Urothelium cell line (cell line): ENCODE measurements at regions not wholly inside any gene's neighbourhood (a gene's known extent, or its start where the extent isn't known, plus 50 kb on each side); places are given as distances from the start of the nearest gene placed in this dataset.
A peak's percentile ranks its signal among the peaks of the same experiment; 100 is the strongest.
"Not testable (repeated sequence)": the region's sequence is repeated elsewhere in the genome, so short reads cannot be mapped to it uniquely, and the experiment has no call there.

Experiments used
- DNase-seq: peaks from one replicate; pipeline ENCODE4 v3.0.0; 2011; ENCODE audit warnings: low spot score, mixed read lengths
- FAIRE-seq: peaks from 2 replicates; lab custom pipeline; 2011; peaks lifted over from hg19 to GRCh38; lab: Jason Lieb, UNC

DNA sequence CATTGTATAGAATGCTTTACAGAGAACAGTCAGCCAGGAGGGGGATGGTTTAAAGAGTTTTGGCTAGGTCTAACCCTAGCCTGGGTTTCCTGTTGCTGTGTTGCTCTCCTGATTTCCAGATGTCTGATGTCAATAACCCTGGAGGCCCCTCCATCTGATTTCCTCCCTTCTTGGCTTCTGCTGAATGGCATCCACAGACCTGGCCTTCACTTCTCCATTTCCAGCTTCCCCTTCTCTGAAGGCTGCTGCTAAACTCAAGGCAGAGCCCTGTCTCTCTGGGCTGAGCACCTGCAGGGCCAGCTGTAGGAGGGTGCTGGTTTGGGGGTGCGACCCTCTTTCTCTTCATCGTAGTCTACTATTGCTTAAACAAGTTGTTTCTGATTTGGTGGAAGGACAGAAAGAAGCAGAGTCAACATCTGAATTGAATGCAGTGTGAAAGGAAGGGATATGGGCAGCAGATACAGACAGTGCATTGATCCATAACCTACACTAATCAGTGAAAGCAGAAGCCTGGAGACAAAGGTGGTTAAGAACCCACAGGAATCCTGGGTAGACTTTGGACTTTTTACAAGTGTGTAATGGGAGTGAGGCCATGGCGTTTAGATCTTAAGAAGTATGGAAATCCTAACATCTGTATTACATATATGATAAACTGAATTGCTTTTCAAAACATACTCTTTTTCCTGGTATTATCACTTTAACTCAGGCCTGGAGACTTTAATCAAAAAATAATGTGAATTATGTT, 153.6 kb downstream of the HRH4 start:
- DNase-seq: no peak
- FAIRE-seq: no peak

DNA sequence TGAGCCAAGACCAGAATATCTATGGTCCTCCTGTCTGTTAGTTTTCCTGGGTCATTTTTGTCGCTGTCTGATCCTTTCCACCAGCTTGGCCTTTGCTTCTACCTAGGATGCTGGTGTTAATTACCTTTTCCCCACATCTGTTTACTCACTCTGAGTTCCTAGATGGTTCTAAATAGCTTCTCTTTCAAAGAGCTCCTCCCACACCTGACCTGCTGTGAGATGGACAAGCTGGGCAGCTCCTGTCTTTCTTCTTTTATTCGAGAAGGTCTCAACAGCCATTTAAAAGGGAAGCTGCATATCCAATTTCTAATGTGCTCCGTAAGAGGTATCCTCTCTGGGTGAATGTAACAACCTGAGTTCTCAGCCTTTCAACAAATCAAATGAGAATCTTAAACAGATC, 156.2 kb downstream of the HRH4 start:
- no peak for DNase-seq
- no peak for FAIRE-seq

DNA sequence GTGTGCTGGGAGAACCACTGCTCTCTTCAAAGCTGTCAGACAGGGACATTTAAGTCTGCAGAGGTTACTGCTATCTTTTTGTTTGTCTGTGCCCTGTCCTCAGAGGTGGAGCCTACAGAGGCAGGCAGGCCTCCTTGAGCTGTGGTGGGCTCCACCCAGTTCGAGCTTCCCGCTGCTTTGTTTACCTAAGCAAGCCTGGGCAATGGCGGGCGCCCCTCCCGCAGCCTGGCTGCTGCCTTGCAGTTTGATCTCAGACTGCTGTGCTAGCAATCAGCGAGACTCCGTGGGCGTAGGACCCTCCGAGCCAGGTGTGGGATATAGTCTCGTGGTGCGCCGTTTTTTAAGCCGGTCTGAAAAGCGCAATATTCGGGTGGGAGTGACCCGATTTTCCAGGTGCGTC, 164.0 kb downstream of the HRH4 start:
- DNase-seq, FAIRE-seq: not testable (repeated sequence)

DNA sequence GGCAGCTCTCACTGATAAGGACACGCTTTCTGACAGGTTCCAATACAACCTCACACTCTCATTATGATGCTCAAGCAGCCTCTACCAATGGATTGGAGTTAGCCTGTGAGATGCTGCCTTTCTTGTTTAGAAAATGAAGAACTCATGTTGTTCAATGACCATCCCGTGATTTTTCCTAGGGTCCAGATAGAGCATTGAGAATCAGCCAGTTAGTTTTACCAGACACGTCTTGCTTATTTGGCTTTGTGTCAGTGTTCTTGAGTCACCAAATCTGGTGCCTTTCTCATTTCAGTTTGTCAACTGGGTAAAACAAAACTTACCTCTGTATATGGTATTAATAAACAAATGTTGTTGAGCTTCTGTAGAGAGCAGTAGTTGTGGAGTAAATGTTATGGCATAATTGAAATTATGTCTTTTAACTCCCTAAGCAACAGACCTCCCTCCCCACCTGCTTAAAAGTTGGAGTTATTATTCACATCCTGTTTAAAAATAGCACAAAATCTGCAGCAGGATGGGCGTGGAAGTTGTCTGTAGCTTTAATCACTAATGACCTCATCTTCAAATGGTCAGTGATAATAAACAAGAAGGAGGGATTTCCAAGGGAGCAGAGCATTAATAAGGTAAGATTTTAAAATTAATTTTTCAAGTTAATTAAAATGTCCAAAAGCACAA, 167.3 kb downstream of the HRH4 start:
- no peak for FAIRE-seq
- DNase-seq: no peak

DNA sequence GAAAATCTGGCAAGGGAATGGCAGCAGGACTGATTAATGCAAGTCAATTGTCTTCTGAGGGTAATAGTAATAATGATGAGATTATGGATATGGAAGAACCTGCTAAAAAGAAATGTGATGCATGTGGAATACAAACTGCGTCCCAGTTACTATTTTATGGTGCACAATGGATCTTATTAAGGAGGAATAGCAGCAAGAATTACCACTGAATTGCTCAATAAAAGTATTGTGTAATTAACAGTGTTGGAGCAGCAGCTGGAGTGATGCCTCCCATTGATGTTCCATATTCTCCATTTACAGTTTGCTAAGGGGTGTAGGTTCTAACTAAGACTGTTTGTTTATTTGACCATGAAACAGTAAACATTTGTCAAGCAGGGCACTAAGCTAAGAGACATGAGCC, 167.9 kb downstream of the HRH4 start:
- FAIRE-seq (no peak), DNase-seq (no peak)

DNA sequence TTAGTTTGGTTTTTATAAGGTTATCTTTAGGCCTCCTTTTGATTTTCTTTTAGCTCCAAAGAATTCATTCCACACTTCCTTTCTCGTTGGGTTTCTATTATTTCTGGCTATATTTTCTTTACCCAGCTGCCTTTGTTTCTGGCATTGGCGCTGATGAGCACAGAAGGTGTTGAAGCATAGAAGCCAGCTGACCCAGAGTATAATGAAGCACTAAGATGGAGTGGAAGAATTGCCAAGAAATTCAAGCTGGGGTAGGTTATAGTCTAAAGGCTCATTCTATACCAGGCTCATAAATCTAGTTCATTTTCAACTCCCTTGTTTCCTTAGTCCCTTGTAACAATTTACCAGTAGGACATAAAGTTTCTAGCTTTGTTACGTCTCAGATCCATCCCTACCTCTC, 169.5 kb downstream of the HRH4 start:
- no peak for FAIRE-seq

DNA sequence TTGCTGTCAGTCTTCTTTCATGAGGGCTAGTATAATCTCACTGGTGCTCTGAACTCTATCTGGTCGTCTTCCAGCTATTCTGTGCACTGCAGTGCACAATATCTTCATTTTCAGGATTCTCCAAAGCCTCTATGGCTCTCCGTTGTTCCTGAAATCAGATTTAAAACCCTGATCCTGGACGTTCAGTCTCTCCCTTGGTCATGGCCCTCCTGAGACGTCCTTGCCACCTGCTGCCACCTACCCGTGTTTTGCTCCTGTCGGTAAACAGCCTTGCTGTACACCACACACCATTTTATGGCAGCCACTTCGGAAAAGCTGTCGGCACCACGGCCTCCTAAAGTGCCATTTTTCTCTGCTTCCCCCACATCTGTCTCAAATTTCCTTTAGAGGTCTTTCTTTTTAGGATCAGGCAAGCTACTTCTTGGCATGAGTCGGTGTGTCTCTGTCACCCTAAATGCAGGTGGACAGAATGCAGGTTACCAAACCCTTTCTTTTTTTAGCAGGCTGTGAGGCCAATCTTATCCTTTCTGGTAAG, 170.0 kb downstream of the HRH4 start:
- FAIRE-seq: no peak
- no peak for DNase-seq

More for the DNA sequence above, 169.5 kb downstream of the HRH4 start:
- no peak for DNase-seq

DNA sequence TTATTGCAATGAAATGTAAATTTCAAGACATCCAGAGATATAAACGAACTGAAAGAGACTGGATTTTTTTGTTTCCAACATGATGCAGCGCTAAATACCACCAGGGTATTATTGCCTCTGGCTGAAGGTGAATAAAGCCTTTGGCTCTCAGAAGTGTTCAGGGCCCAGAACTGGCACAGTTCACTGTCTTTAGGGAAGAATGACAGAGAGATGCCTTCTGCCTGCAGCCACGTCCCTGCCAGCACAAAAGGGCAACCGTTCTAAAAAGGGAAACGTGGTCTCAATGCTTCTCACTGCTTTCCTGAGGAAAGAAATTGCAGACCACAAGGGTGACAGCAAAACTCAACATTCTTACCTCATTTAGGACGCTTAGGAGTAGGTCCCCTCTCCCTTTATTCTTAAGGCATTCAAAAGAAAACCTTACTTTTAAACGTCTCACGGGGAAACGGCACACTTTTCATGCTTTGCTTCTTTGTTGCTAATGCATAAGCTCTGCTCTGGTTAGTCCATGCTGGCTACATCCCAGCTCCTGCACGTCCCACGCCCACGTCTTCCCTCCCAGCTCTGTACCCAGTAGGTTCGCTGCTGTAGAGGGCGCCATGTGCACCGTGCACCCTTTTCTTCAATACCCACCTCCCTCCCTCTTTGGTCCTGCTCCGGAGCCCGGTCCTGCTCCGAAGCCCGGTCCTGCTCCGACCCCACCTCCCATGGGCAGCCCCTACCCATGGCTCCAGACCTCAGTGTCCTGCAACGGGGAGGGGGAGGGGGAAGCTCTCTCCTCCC, 171.0 kb downstream of the HRH4 start:
- no peak for DNase-seq
- no peak for FAIRE-seq

DNA sequence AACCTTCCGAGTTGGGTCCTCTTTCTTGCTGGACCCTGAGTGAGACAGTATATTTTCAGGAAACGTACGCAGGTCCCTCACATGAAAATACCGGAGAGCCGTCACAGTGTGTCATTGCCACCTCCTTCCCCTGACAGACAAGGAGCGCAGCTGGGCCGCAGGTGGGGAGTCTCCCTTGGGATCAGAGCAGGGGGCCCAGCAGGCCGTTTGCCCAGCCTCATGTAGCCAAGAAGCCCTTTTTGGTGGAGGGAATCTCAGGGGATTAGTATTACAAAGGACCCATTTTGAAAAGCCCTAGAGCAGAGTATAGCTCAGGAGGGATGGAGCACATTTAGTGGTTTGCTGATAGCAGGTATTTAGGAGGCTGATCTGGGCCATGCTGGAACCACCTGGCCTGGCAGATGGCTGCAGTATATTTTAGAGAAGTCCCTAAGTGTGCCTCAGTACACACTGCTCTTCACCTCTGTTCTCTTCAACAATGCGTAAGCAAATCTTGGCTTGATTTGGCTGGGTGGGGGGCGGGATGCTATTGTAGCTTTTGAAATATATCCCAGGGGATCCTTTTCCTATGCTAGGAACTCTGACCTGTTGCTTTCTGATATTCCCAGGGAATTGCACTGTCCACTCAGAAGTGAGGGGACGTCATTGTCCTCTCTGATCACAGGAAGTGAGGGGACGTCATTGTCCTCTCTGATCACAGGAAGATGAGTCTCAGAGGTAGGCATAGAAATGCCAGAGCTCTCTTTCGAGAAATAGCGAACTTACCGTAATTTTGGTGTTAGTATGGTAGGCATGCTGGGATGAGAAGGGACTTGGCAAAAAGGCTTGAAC, 171.9 kb downstream of the HRH4 start:
- no peak for FAIRE-seq

DNA sequence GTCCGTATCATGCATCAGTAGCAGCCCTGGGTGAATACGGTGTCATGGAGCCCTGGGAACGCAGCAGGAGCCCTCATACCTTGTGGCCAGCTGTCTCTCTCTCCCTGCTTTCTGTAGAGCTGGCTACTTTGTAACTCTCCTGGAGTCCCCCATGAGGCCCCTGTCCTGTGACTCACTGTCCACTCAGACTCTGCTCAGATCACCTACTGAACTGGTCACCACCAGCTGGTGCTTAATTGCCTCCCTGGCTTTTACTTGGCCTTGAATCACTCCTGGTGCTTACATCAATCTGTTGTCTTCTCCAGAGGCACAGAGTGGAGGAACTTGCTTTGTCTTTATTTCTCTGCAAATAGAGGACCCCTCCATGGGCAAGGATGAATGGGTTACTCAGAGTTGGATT, 172.7 kb downstream of the HRH4 start:
- no peak for FAIRE-seq
- no peak for DNase-seq

More for the DNA sequence above, 171.9 kb downstream of the HRH4 start:
- DNase-seq: no peak

DNA sequence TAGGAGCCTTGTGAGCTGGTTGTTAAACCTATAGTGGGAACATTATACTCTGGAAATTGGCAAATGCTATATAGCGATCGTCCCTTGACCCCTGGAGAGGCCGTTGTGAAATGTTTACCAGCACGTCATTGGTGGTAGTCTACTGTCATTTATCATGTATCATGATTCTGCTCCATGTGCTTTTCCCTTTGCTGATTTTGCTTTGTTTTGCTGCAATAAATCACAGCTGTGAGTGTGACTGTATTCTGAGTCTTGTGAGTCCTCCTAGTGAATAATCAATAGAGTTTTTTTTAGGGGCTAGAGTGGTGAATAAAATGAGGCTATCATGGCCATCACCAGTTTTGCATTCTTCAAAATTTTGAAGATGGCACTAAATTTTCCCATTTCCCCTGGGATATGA, 189.1 kb downstream of the HRH4 start:
- no peak for FAIRE-seq

DNA sequence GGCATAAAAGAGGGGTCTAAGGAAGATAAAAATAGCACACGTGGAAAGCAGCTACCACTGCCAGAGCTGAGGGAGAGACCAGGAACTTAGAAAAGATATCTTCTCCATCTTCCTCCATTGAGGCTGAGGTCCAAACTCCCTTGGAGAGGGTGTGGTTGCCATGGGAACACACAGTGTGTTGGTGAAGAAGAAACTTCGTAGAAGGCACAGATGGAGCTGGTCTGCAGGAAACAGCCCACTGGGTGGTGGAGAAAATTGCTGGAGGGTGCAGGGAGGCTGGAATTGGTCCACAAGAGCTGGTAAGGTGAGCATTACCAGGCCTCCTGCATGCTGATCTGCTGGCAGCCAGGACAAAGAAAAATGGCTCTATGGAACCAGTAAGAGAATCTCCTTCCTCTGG, 191.0 kb downstream of the HRH4 start:
- FAIRE-seq (no peak), DNase-seq (no peak)

More for the DNA sequence above, 189.1 kb downstream of the HRH4 start:
- DNase-seq: no peak

DNA sequence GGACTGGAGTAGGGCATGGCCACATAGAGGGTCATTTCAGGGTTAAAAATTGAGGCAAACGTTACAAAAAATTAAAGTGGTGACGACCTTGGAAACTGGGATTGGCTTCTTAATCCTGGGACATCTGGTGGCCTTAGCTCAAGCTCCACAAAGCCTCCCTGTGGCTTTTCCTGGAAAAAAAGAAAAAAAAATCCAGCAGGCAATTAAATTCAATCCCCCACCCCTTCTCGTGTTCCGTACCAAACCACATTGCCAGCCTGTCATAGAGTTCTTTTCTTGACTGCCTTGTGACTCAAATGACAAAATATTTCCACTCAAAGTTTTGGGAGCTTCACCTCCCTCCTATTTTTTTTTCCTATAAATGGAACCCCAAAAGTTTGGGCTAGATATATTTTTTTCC, 195.6 kb downstream of the HRH4 start:
- FAIRE-seq (no peak), DNase-seq (no peak)

DNA sequence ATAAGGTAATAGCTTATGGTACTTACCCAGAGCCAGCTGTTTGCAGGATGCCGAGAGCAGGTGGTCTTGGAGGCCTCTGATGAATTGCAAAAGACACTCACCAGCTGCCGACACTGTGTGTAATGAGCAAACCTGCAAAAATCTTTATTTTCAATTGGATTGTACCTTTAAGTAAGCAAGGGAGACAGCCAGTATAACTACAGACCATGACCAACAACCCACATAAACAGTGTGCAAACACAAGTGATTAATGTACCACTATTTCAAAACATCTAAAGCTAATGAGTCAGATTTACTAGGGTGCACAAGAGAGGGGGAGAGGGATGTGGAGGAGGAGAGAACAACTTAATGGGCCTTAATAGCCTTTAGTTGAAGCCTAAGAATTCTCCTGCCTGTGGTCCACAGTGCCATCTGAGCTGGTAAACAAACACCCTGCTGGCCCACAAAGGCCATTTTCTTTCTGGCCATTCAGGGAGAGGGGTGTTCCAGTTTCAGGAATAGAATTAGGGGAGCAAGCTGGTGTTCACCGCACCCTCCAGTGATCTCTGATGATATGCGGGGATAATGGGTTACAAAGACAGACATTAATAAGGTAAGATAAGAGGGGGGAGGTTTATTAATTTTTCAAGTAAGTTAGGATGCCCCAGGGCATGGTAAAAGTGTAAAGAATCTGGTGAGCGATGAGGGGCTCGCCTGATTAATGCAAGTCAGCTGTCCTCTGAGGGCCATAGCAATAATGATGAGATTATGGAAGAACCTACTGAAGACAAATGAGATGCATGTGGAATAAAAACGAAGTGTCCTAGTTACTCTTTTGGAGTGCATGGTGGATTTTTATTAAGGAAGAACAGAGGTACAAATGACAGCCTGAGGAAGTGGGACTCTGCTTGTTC, 196.4 kb downstream of the HRH4 start:
- DNase-seq: no peak
- no peak for FAIRE-seq

DNA sequence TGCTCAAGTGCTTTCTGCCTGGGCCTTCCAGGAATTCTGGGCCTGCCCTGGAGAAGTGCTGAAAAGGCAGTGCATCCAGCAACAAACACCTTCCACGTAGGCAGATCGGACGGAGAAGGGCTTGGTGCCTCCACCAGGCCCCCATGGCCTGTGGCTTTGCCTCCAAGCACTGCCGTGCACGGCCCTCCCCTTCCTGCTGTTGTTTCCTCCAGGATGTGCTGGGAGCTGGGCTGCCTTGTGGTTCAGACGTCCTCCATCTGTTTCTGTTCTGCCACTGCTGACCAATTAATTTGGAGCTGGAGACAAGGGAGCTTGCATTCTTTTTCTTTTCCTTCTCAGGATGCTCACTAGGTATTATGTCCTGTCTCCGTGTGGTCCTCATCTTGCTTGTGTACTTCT, 197.0 kb downstream of the HRH4 start:
- DNase-seq (no peak), FAIRE-seq (no peak)

DNA sequence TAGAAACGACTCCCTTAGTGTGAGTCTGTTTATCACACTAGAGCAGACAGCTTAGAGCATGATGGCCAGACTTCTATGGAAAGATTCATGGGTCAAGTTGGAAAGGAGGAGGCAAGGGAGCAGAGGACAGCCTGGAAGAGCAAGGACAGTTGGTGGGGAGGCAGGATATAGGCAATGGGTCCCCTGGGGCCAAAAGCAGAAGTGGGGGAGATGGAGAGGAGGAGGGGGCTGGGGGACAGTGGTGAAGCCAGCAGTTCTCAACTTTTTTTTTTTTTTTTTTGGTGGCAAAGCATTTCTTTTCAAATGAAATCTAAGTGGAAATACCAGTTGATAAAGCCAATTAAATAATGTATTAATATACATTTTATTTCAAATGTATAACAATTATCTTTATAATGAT, 197.9 kb downstream of the HRH4 start:
- DNase-seq (no peak), FAIRE-seq (no peak)

DNA sequence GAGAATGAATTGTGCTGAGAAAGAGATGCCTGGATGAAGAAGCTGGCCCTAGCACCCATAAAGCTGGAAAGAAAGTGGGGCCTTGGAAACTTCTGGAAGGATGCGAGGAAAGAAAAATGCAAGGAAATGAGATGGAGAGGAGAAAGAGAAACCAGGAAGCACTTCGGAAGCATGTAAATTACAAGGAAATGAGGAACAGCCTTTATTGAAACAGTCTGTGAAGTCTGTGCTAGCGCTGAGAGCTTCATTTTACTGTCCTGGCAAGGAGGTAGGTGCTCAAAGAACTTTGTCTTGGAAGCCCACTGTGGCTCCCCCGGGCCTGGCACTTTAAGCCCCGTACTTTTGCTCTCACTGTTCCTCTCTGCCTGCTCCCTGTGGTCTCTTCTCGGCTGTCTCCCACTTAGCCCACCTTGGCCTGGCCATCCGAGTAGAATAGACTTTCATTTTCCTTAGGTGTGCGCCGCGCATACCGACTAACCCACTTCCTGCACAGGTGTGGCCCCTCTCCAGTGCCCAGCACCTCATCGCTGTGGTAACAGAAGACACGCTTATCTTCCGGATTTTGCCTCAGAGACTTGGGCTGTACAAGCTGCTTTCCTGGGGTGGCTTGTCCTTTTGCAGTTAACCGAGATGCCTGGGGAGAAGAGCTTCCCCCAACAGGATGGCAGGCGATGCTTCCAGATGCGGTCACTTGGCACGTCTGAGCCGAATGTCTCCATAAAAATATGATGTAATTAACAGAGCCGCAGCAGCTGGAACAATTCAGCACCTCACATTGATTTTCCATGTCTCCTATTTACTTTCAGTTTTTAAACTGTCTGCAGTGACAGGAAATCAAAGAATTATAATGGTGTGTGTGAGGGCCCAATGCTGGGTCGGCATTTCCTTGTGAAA, 199.6 kb downstream of the HRH4 start:
- DNase-seq (peak; percentile 7), FAIRE-seq (no peak)

DNA sequence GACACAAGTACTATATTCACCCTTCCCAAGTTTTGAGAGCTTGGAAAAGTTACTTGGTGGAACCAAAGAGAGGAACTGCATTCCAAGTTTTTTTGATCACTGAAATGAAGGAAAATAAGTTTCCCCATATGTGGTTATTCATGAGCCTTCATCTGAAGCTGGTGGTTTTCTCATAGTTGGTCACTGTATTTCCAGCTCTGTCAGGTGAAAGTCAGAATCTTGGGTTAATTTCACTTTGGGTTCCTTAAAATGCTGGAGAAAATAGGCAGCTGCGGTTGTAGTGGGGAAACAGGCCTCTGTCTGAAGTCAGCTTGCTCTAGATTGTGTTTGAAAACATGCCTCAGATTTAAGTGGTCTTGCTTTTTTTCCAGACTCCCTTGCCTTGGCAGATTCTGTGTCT, 200.5 kb downstream of the HRH4 start:
- FAIRE-seq (no peak), DNase-seq (no peak)

DNA sequence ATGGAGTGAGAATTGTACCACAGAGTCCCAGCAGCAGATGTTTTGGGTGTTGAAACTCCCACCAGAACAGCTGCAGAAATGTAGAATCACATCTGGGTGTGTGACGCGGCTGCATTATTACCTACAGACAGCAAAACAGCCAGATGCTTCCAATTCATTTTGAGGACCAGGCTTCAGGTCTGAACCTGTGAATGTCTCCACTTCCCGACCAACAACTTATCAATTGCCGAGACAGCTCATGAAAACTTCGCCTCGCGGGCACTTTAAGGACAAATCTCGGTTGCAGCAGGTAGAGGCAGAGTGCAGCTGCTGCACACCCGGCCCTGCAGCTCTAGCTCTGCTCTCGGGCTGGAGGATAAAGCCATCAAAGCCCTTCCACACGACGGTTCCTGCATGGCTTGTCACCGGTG, 202.0 kb downstream of the HRH4 start:
- FAIRE-seq (no peak), DNase-seq (no peak)
